C1 segment of cervical spinal cord (tissue), 14 donors: ENCODE measurements at regions not wholly inside any gene's neighbourhood (a gene's known extent, or its start where the extent isn't known, plus 50 kb on each side); places are given as distances from the start of the nearest gene placed in this dataset.

Experiments used
- DNase-seq, 14 donors: peaks; one replicate each; lab custom pipeline; 2025; lab: John Stamatoyannopoulos, UW

- DNase-seq, result no peak
Observed at GRCh38 chr6:165229216-165229615, 80.2 kb downstream of the C6orf118 start.

- DNase-seq, result no peak
Observed at GRCh38 chr6:165227644-165228329, 81.6 kb downstream of the C6orf118 start.

DNA sequence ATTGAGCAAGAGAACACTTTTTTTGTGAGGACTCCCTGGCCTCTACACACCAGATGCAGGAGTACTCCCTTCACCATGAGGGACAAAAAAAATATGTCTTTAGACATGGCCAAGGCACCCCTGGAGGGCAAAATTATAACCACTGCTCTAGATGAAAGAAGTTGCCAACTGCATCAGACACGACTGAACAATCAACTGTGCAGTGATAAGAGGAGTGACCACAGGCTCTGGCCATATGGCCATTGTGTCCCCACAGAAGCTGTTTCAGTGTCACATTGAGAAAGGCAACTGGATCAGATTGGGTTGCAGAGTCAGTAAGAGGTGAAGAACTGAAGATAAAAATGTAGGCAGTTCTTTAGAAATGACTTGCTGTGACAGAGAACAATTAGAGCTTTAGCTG, 85.7 kb downstream of the C6orf118 start:
- peak in 1 of 14 donors; percentile 33 for DNase-seq

DNA sequence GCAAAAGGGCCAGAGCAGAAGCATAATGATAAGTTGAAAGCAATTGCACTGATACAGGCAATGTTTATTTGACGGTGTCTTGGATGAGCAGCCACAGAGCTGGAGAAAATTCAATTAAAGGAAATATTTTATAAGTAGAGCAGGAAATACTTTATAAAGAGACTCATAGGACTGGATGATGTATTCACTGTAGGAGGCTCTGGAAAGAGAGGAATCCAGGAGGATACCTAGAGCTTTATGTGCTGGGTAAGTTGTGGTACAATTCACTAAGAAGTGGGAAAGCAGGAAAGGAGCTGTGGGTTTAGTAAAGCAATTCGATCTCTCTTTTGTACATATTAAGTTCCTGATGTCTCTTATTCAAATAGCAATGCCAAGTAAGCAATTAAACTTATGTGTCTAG, 86.3 kb downstream of the C6orf118 start:
- DNase-seq, result no peak

- no peak for DNase-seq
Observed at GRCh38 chr6:165222315-165223025, 86.9 kb downstream of the C6orf118 start.

DNA sequence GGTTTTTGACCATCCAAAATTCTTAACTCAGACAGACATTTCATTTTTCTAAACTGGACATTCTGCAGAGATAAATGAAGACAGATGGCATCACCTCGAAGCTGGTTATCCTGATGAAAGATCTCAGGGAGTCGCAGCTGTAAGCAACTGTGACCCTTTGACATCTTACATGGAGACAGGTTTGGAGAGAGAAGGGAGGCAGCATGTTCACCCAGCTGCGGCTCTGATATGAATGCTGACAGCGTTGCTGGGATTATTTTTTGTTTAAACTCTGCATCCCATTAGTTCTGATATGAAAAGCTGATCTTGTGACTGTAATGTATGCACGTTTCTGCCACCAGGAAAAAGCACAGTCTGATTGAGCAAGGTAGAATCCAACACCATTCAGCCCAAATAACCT, 89.4 kb downstream of the C6orf118 start:
- DNase-seq, result peak in 1 of 14 donors; percentile 34

GRCh38 chr6:165219629-165220028, 89.8 kb downstream of the C6orf118 start:
- DNase-seq, result no peak

DNA sequence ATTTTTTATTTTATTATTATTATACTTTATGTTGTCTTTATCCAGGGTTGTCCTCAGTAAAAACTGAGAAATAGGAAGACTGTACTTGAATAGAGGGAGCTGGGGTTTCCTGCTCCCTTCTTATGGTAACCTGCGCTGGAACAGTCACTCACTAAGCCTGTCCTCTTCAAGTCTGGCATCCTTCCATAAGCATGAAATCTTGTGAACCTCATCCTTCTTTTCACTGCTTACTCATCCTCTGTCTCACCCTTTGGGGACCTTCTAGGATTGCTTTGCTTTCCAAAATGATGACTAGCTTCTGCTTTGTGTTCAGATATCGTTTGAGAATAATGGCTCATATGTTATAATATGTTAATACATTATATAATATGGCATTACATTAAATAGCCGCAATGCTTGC, 90.6 kb downstream of the C6orf118 start:
- DNase-seq, result peak in 1 of 14 donors; percentile 20

DNA sequence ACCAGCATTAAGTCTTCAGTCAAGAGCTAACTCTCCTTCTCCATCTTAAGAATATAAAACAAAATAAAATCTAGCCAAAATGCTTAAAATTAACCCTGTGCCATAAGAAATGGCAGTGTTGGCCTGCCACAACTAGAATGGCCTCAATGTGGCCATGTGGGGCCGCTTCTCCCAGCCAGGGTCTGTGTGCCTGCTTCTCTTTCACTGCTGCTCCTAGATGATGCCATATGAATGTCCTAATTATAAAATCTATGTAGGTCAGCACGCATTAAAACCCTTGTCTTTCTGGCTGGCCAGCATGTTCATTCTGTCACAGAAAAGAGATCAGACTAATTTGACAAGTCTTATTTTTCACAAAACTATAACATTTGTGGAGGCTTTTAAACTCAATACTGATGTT, 102.6 kb downstream of the C6orf118 start:
- peak in 1 of 14 donors; percentile 90 for DNase-seq

- DNase-seq, result no peak
Observed at GRCh38 chr6:165205632-165206031, 103.8 kb downstream of the C6orf118 start.

- peak in 1 of 14 donors; percentile 60 for DNase-seq
Observed at GRCh38 chr6:165204807-165205545, 104.4 kb downstream of the C6orf118 start.

- DNase-seq, result no peak
Observed at GRCh38 chr6:165200178-165200577, 109.2 kb downstream of the C6orf118 start.

DNA sequence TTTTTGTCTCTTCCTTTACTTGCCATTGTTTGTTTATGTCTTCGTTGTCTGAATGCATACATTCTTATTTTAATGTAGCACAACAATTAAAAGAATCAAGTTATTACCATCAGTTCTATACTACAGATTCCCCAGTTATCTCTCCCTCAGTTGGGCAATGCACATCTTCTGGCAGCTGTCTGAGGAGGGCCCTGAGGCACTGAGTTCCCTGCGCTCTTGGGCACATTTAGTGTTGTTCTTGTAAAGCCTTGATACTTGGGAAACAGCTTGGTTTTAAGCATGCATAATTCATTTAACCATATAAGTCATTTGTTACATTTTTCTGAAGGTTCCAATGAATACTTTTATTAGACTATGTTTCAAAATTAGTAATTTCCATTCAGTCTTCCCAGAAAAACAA, 117.9 kb downstream of the C6orf118 start:
- no peak for DNase-seq

DNA sequence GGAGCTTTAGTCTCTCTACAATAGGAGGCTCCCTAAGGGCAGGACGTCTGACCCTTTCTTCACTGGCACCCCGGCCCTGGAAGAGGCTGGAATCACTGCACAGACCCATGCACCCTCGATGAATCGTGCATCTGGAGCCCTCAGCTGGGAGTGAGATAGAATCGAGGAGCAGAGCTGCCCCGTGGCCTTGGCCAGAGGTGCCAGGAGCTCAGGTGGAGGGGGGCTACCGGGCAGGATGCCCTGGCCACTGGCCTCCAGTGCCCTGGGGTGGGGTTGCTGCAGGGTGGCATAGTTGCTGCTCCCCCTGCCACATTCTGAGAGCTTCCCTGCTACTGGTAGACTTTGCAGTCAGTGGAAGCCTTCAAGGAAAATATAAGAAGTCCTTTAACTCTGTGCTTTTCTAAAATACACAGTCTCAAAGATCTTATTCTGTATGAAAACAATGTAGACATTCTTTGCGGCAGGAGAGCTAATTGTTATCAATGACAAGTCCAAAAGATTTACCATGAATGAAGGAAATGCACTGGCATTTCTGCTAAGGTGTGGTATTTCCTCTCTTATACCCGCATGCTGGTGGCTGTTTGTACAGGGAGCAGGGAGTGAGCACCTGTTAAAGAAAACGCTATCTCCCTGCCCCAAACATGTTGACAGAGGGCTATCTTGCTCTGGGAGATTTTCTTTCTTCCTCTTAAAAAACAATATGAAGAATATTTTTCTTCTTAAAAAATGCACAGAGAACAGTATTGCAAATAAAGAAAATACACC, 122.8 kb downstream of the C6orf118 start:
- no peak for DNase-seq

- DNase-seq, result no peak
Observed at GRCh38 chr6:165186041-165186440, 123.4 kb downstream of the C6orf118 start.

DNA sequence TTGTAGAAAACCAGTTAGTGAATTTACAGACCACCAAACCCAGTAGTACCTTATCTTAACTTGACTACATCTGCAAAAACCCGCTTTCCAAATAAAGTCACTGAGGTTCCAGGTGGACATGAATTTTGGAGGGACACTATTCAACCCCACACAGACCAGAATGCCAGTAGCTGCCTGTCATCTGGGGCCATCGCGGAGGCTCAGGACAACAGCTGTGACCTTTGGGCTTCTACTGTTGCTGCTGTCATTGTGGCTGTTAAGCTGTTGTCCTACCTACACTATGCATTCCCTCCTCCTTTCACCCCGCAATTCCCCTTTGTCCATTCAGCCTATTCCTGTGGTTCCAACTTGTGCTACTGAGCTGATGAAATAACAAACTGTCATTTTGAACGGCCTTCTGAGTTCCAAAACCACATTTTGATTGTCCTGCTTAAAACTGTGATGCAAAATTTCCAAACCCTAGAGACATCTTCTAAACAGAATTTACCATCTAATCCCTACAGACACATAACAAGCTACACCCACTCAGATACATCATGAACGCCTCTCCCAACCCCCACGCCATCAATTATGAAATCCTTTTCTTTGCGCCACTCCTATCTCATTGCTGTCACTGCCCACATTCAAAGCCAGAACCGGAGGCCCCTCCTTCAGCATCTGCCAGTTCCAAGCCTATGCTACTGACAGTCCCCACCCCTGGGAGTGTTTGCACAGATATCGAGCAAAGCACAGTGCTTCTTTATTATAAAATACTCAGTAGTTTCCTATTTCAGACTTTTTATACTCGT, 125.0 kb downstream of the C6orf118 start:
- peak in 2 of 14 donors; percentile 8 to 10 for DNase-seq

- peak in 2 of 14 donors; percentile 1 to 69 for DNase-seq
Observed at GRCh38 chr6:165183496-165184140, 125.8 kb downstream of the C6orf118 start.

DNA sequence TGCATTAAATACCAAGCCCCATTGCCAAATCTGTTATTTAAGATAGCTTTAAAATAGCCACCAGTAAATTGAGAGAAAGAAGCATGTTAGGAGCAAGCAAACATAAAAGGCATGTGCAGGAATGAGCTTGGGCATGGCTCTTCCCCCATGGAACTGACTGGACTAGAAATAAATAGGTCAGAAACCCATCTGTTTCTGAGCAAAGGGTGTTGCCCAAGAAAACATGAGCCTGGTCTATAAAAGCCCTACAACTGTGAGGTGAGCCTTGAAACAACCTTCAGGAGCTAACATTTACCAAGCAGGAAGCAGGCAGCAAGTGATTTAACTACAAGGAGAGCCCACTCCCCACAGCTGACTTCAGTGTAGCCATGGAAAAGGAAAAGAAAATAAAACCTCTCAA, 126.3 kb downstream of the C6orf118 start:
- peak in 1 of 14 donors; percentile 70 for DNase-seq

DNA sequence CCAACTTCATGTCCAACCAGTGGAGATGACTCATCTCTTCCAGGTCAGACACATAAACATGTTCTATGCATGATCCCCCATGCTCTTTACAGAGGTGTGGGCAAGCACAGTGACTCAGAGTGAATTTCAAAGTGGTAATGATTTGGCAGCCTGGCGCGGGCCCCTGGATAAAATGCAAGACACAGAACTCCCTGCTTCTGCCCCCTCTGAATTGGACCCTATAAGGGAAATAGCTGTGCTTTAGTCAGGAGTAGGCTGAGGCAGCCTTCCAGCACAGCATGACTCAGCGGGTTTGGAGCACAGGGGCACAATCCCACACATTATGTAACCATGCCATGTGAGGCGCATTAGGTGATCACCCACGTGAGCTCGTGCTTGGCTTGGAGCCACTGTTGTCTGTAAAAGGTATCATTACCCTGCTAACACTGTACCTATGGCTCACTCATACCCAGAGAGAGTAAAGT, 127.4 kb downstream of the C6orf118 start:
- DNase-seq, result no peak

DNA sequence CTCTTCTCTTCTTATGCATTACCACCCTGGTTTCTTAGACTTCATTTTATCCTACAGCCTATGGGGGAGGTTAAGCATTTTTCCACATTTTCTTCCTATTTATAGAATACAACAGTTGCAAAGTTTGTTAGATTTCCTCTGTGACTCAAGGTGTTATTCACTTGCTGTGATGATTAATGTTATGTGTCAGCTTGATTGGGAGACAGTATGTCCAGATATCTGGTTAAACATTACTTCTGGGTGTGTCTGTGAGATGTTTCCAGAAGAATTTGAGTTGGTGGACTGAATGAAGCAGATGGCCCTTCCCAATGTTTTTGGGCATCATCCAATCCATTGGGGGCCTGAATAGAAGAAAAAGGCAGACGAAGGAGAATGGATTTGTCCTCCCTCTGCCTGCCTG, 131.3 kb downstream of the C6orf118 start:
- no peak for DNase-seq
